ENCODE measurements at regions not wholly inside any gene's neighbourhood (a gene's known extent, or its start where the extent isn't known, plus 50 kb on each side); places are given as distances from the start of the nearest gene placed in this dataset.

GRCh38 chr6:76682842-76683241 lies 610.4 kb upstream of the IMPG1 start:
- no peak for TF ChIP-seq CTCF (IDR thresholded peaks at IDR 0.05; ENCODE audit: borderline replicate concordance, insufficient read depth, low read depth, low read length)
- no peak overlapping the region for H3K4me3 ChIP-seq (ENCODE audit: low read depth, low read length)

GRCh38 chr6:76681781-76682180 lies 609.3 kb upstream of the IMPG1 start:
- no peak overlapping the region for H3K4me3 ChIP-seq (ENCODE audit: low read depth, low read length)
- no peak for TF ChIP-seq CTCF (IDR thresholded peaks at IDR 0.05; ENCODE audit: borderline replicate concordance, insufficient read depth, low read depth, low read length)

- no peak for TF ChIP-seq CTCF (IDR thresholded peaks at IDR 0.05; ENCODE audit: borderline replicate concordance, insufficient read depth, low read depth, low read length)
- no peak overlapping the region for H3K4me3 ChIP-seq (ENCODE audit: low read depth, low read length)
These were observed 604.6 kb upstream of the IMPG1 start for GRCh38 chr6:76677017-76677416.

- H3K4me3 ChIP-seq (ENCODE audit: low read depth, low read length) = no peak overlapping the region
- no peak for TF ChIP-seq CTCF (IDR thresholded peaks at IDR 0.05; ENCODE audit: borderline replicate concordance, insufficient read depth, low read depth, low read length)
These were observed 599.3 kb upstream of the IMPG1 start for GRCh38 chr6:76671751-76672150.

GRCh38 chr6:76644231-76644630 lies 571.8 kb upstream of the IMPG1 start:
- no peak for TF ChIP-seq CTCF (IDR thresholded peaks at IDR 0.05; ENCODE audit: borderline replicate concordance, insufficient read depth, low read depth, low read length)
- H3K4me3 ChIP-seq (ENCODE audit: low read depth, low read length) = no peak overlapping the region

GRCh38 chr6:76639941-76640340 lies 567.5 kb upstream of the IMPG1 start:
- no peak overlapping the region for H3K4me3 ChIP-seq (ENCODE audit: low read depth, low read length)
- TF ChIP-seq CTCF (IDR thresholded peaks at IDR 0.05; ENCODE audit: borderline replicate concordance, insufficient read depth, low read depth, low read length) = no peak

- no peak overlapping the region for H3K4me3 ChIP-seq (ENCODE audit: low read depth, low read length)
- TF ChIP-seq CTCF (IDR thresholded peaks at IDR 0.05; ENCODE audit: borderline replicate concordance, insufficient read depth, low read depth, low read length) = no peak
These were observed 562.2 kb upstream of the IMPG1 start for GRCh38 chr6:76634695-76635094.

All from GM12875 (cell line).